ENCODE measurements at regions not wholly inside any gene's neighbourhood (a gene's known extent, or its start where the extent isn't known, plus 50 kb on each side); places are given as distances from the start of the nearest gene placed in this dataset.

GRCh38 chr3:82791241-82791640 is 1029.8 kb upstream of the GBE1 start:
- 93 to 94% methylated on average over 6 of the region's 11 CpGs for WGBS, 2 donors
- Histone ChIP-seq H3K27me3 (peaks cover 0 to 3% (median 0%) of the 10 kb centered on the region in 4 donors), H3K9me3 (no peaks in the 10 kb centered on the region), H3K4me1 (no peaks in the 10 kb centered on the region), H3K36me3 (no peaks in the 10 kb centered on the region), H3K27ac (no peak overlapping the region), H3K4me3 (no peak overlapping the region)
- TF ChIP-seq, protein P1, sequence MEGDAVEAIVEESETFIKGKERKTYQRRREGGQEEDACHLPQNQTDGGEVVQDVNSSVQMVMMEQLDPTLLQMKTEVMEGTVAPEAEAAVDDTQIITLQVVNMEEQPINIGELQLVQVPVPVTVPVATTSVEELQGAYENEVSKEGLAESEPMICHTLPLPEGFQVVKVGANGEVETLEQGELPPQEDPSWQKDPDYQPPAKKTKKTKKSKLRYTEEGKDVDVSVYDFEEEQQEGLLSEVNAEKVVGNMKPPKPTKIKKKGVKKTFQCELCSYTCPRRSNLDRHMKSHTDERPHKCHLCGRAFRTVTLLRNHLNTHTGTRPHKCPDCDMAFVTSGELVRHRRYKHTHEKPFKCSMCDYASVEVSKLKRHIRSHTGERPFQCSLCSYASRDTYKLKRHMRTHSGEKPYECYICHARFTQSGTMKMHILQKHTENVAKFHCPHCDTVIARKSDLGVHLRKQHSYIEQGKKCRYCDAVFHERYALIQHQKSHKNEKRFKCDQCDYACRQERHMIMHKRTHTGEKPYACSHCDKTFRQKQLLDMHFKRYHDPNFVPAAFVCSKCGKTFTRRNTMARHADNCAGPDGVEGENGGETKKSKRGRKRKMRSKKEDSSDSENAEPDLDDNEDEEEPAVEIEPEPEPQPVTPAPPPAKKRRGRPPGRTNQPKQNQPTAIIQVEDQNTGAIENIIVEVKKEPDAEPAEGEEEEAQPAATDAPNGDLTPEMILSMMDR (IDR thresholded peaks at IDR 0.05), result no peak
- TF ChIP-seq POLR2A (IDR thresholded peaks at IDR 0.05), result no peak
- no peak for DNase-seq
- intact Hi-C loops (cut with DNase I), result no loop called here

DNA sequence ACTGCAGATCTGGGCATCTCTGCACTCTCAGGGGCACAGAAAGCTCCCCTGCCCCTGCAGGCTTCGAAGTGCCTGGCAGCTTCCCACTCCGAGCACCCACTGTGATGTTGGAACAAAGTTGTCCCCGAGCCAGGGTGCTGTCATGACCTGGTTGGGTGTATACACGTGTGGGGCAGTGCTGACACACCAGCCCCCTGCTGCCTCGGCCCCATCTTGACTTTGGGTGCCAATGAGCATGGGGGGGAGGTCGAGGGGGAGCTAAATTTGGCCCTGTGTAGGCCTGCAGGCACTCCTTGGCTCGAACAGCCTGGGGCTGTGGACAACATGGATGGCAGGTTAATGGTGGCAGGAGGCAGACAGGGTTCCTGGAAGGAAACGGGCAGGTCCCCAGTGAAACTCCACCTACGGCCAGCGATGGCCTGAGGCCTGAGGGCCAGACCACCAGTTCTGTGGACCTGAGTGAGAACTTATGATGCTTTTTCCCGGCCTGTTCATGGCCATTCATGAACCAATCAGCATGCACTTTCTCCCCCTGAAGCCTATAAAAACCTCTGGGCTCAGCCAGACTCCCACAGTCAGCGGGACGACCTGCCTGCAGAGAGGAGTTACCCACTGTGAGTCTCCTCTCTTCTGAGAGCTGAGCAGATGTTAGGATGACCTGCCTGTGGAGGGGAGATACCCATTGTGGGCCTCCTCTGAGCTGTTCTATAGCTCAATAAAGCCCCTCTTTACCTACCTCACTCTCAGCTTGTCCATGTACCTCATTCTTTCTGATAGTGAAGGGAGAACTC is 1029.1 kb upstream of the GBE1 start:
- TF ChIP-seq, protein P1 (IDR thresholded peaks at IDR 0.05), result no peak
- TF ChIP-seq POLR2A (IDR thresholded peaks at IDR 0.05), result no peak
- Histone ChIP-seq H3K4me1 (no peaks in the 10 kb centered on the region), H3K9me3 (no peaks in the 10 kb centered on the region), H3K36me3 (no peaks in the 10 kb centered on the region), H3K4me3 (no peak overlapping the region), H3K27me3 (peaks cover 0 to under 1% (median 0%) of the 10 kb centered on the region in 4 donors), H3K27ac (no peak overlapping the region)
- intact Hi-C loops (cut with DNase I), result no loop called here
- whole genome bisulfite sequencing, 2 donors, result 66 to 84% methylated on average over 4 to 5 of the region's 13 CpGs
- no peak for DNase-seq

GRCh38 chr3:82783194-82783593 is 1021.7 kb upstream of the GBE1 start:
- intact Hi-C loops (cut with DNase I), result no loop called here
- WGBS, 2 donors, result 57 to 74% methylated on average over 3 of the region's 3 CpGs
- H3K27me3 ChIP-seq, result no peaks in the 10 kb centered on the region

GRCh38 chr3:82773207-82773606 is 1011.8 kb upstream of the GBE1 start:
- Histone ChIP-seq H3K4me3 (no peak overlapping the region), H3K27ac (no peak overlapping the region), H3K36me3 (no peaks in the 10 kb centered on the region), H3K4me1 (no peaks in the 10 kb centered on the region), H3K27me3 (no peaks in the 10 kb centered on the region), H3K9me3 (no peaks in the 10 kb centered on the region)
- DNase-seq, result no peak
- 74 to 85% methylated on average over 4 of the region's 4 CpGs for WGBS, 2 donors
- TF ChIP-seq, protein P1 (IDR thresholded peaks at IDR 0.05), result no peak
- intact Hi-C loops (cut with DNase I), result no loop called here

More at GRCh38 chr3:82783194-82783593, 1021.7 kb upstream of the GBE1 start:
- Histone ChIP-seq H3K27ac (no peak overlapping the region), H3K9me3 (no peaks in the 10 kb centered on the region), H3K4me3 (no peak overlapping the region), H3K4me1 (no peaks in the 10 kb centered on the region), H3K36me3 (no peaks in the 10 kb centered on the region)
- no peak for TF ChIP-seq POLR2A (IDR thresholded peaks at IDR 0.05)
- TF ChIP-seq, protein P1 (IDR thresholded peaks at IDR 0.05), result no peak
- DNase-seq, result no peak

DNA sequence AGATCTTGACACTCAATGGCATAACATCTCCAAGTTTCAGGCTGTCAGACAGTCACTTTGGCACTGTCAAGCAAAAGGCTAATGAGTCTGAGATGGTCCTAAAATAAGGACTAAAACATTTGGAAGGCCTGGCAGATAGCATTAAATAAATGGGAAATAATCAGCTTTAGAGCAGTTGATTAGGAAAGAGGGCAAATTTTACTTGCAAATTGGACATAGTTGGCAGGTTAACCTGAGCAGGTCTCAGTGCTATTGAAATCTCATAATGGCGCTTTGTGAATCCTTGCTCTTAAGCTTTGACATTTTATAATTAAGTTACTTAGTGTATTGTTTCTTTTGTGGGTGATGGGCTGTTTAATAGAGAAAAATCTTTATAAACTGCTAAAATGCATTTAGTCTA is 1003.1 kb upstream of the GBE1 start:
- WGBS, 2 donors, result 86 to 94% methylated on average over 1 of the region's 1 CpG

More for the DNA sequence above, 1003.1 kb upstream of the GBE1 start:
- DNase-seq, result no peak
- no peaks in the 10 kb centered on the region for H3K36me3 ChIP-seq
- no peaks in the 10 kb centered on the region for H3K4me1 ChIP-seq
- no peak overlapping the region for H3K27ac ChIP-seq
- intact Hi-C loops (cut with DNase I), result no loop called here
- TF ChIP-seq, protein P1 (IDR thresholded peaks at IDR 0.05), result no peak
- TF ChIP-seq POLR2A (IDR thresholded peaks at IDR 0.05), result no peak
- no peak overlapping the region for H3K4me3 ChIP-seq
- no peaks in the 10 kb centered on the region for H3K27me3 ChIP-seq
- no peaks in the 10 kb centered on the region for H3K9me3 ChIP-seq
